ENCODE measurements at regions not wholly inside any gene's neighbourhood (a gene's known extent, or its start where the extent isn't known, plus 50 kb on each side); places are given as distances from the start of the nearest gene placed in this dataset.

- no peak overlapping the region for H3K14ac ChIP-seq (replicated peaks; ENCODE audit: low read depth, low read length)
- ATAC-seq (ENCODE audit: low read depth) (no peak), DNase-seq (no peak)
- no peak overlapping the region for H3K18ac ChIP-seq (ENCODE audit: low read depth, low read length)
- H3K27ac ChIP-seq (ENCODE audit: insufficient read depth, low read length), result no peak overlapping the region
- no peak overlapping the region for H3K23ac ChIP-seq (ENCODE audit: low read depth, low read length)
- BruUV-seq (replicated peaks), result no TSS peak
- H3K9me3 ChIP-seq (ENCODE audit: control insufficient read depth, insufficient read depth, low read length), result peaks cover 2% of the 10 kb centered on the region; the same call in 1 of the 2 replicates
- dilution Hi-C loops (cut with HindIII; ENCODE audit: low sequenced_read_pairs, unreplicated experiment) (no loop called here), intact Hi-C loops (cut with micrococcal nuclease) (no loop called here), in situ Hi-C loops (cut with MboI; ENCODE audit: low sequenced_read_pairs) (no loop called here)
- TF ChIP-seq CTCF (conservative IDR thresholded peaks at IDR 0.05; ENCODE audit: low read depth, low read length), result no peak
- H2BK20ac ChIP-seq (ENCODE audit: low read depth, low read length), result no peak overlapping the region
- no peaks in the 10 kb centered on the region for H3K79me1 ChIP-seq (ENCODE audit: low read depth in 1 of 2, low read length in 2 of 2)
- no peak overlapping the region for H2AK9ac ChIP-seq (replicated peaks; ENCODE audit: low read depth, low read length, poor library complexity)
- H3K4me1 ChIP-seq (ENCODE audit: control insufficient read depth, insufficient read depth, low read length), result no peaks in the 10 kb centered on the region
- H3K36me3 ChIP-seq (ENCODE audit: control insufficient read depth, insufficient read depth, low read length), result no peaks in the 10 kb centered on the region
- no peaks in the 10 kb centered on the region for H3K9me1 ChIP-seq (ENCODE audit: insufficient read depth, low read length)
- no peak overlapping the region for H2BK120ac ChIP-seq (ENCODE audit: low read depth, low read length)
- no peak overlapping the region for H3K9ac ChIP-seq (ENCODE audit: low read depth, low read length)
- no peaks in the 10 kb centered on the region for H3K27me3 ChIP-seq (ENCODE audit: control insufficient read depth, insufficient read depth, low read length)
- no peak overlapping the region for H4K91ac ChIP-seq (ENCODE audit: insufficient read depth, low read depth, low read length)
- H2BK15ac ChIP-seq (ENCODE audit: low read depth, low read length), result no peak overlapping the region
- H3K56ac ChIP-seq (ENCODE audit: extremely low read depth, insufficient read depth, low read length), result no peak overlapping the region
- H2BK5ac ChIP-seq (ENCODE audit: low read depth, low read length, poor library complexity, severe bottlenecking), result no peak overlapping the region
- H2AFZ ChIP-seq (replicated peaks; ENCODE audit: low read length, poor library complexity), result no peak overlapping the region
- ChIA-PET POLR2A (ENCODE audit: unreplicated experiment) (no interaction called here), CTCF (no interaction called here)
- H4K5ac ChIP-seq (ENCODE audit: low read depth, low read length), result no peak overlapping the region
- no peak overlapping the region for H3K4me3 ChIP-seq (ENCODE audit: insufficient read depth, low read depth, low read length)
- no peak overlapping the region for H3K4ac ChIP-seq (ENCODE audit: low read depth, low read length)
- no CpG with 5 or more reads among the region's 2 CpGs for WGBS, 2 experiments (ENCODE audit: extremely low coverage in 2 of 2, insufficient read length in 1 of 2)
- no peak overlapping the region for H4K8ac ChIP-seq (ENCODE audit: low read depth in 2 of 2, low read length in 2 of 2)
- no peak overlapping the region for H2AK5ac ChIP-seq (ENCODE audit: low read depth, low read length)
- no peaks in the 10 kb centered on the region for H4K20me1 ChIP-seq (ENCODE audit: insufficient read depth, low read length)
- H3K4me2 ChIP-seq (ENCODE audit: low read depth, low read length), result no peak overlapping the region
Measured at GRCh38 chrX:99820197-99820596, 589.9 kb downstream of the PCDH19 start.

Measured in IMR-90 (cell line).